Omental fat pad (tissue), 3 donors: ENCODE measurements at regions not wholly inside any gene's neighbourhood (a gene's known extent, or its start where the extent isn't known, plus 50 kb on each side); places are given as distances from the start of the nearest gene placed in this dataset.
A peak's percentile ranks its signal among the peaks of the same experiment; 100 is the strongest.

Experiments
- ATAC-seq: fragments of 150-250 bp; one replicate; pipeline ENCODE4 v1.9.1; 2016; ENCODE audit warnings: mild to moderate bottlenecking, moderate library complexity; ENCODE audit not compliant: low FRiP score
- DNase-seq: peaks from one replicate; pipeline ENCODE4 v3.0.0-alpha.2; 2019; ENCODE audit warnings: low spot score
- CTCF ChIP-seq, 3 donors: fragments of 450-650 bp; IDR thresholded peaks; one replicate each; pipeline ENCODE4 v1.5.1; 2016 to 2017; ENCODE audit warnings: antibody characterized with exemption in 3 of 3, mild to moderate bottlenecking in 3 of 3, moderate library complexity in 2 of 3

GRCh38 chr17:77893144-77894044 lies 65.1 kb upstream of the TNRC6C start:
- ATAC-seq, result no peak
- DNase-seq, result no peak
- no peak for TF ChIP-seq CTCF (IDR thresholded peaks at IDR 0.05)

DNA sequence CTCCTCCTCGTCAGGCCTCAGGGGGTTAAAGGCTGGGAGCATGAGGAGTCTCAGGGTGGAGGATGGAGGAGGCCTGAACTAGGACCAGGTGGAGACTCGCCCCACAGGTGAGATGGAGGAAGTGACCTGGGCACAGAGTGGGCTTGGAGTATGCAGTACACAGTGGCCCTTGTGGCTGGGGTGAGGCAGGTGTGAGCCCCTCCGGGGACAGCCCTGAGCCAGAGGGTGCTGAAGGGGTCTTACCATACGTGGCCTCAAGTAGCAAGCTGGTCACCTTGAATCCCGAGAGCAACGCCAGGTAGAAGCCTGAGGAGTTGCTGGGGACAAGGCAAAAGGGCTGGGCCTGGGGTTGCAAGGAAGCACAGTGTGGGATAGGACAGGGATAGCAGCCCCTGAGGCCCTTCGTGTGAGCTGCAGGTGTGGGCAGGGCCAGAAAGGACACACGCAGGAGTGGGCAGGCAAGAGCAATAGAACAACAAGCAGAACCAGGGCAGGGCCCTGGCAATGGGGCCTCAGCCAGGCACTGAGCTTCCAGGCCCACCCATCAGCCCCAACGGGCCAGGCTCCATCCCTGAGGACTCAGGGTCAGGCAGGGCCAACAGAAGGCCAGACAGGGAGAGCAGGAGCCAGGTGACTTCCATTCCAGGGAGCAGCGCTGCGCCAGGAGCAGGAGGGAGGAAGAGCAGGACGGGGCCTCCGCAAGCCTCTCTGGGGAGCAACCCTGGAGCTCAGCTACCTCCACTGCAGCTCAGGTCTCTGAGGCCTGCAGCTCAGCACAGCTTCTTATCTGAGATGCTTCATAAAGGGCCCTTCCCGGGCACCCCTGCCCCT lies 64.2 kb upstream of the TNRC6C start:
- TF ChIP-seq CTCF (IDR thresholded peaks at IDR 0.05), result no peak
- ATAC-seq (no peak), DNase-seq (peak; percentile 12)

GRCh38 chr17:77897741-77898301 lies 60.7 kb upstream of the TNRC6C start:
- DNase-seq (peak; percentile 9), ATAC-seq (no peak)
- no peak for TF ChIP-seq CTCF (IDR thresholded peaks at IDR 0.05)

GRCh38 chr17:77898521-77899434 lies 59.7 kb upstream of the TNRC6C start:
- TF ChIP-seq CTCF (IDR thresholded peaks at IDR 0.05), result no peak

GRCh38 chr17:77899498-77899897 lies 59.0 kb upstream of the TNRC6C start:
- DNase-seq (no peak), ATAC-seq (no peak)
- TF ChIP-seq CTCF (IDR thresholded peaks at IDR 0.05), result no peak

More at GRCh38 chr17:77898521-77899434, 59.7 kb upstream of the TNRC6C start:
- peak; percentile 6 for DNase-seq
- ATAC-seq, result no peak

GRCh38 chr17:77901481-77901880 lies 57.0 kb upstream of the TNRC6C start:
- ATAC-seq (no peak), DNase-seq (no peak)
- no peak for TF ChIP-seq CTCF (IDR thresholded peaks at IDR 0.05)
